ENCODE measurements at regions not wholly inside any gene's neighbourhood (a gene's known extent, or its start where the extent isn't known, plus 50 kb on each side); places are given as distances from the start of the nearest gene placed in this dataset.

GRCh38 chr3:71917545-71917944 is 132.6 kb upstream of the PROK2 start:
- Histone ChIP-seq H3K27me3 (ENCODE audit: control insufficient read depth, insufficient read depth, low read length) (no peaks in the 10 kb centered on the region), H3K36me3 (replicated peaks; ENCODE audit: control insufficient read depth, insufficient read depth, low read length) (no peaks in the 10 kb centered on the region), H3K4me3 (ENCODE audit: insufficient read depth, low read depth, low read length) (no peak overlapping the region)
- DNase-seq, result no peak

GRCh38 chr3:71916747-71917369 is 131.9 kb upstream of the PROK2 start:
- Histone ChIP-seq H3K27me3 (ENCODE audit: control insufficient read depth, insufficient read depth, low read length) (no peaks in the 10 kb centered on the region), H3K36me3 (replicated peaks; ENCODE audit: control insufficient read depth, insufficient read depth, low read length) (no peaks in the 10 kb centered on the region), H3K4me3 (ENCODE audit: insufficient read depth, low read depth, low read length) (no peak overlapping the region)
- DNase-seq, result no peak

DNA sequence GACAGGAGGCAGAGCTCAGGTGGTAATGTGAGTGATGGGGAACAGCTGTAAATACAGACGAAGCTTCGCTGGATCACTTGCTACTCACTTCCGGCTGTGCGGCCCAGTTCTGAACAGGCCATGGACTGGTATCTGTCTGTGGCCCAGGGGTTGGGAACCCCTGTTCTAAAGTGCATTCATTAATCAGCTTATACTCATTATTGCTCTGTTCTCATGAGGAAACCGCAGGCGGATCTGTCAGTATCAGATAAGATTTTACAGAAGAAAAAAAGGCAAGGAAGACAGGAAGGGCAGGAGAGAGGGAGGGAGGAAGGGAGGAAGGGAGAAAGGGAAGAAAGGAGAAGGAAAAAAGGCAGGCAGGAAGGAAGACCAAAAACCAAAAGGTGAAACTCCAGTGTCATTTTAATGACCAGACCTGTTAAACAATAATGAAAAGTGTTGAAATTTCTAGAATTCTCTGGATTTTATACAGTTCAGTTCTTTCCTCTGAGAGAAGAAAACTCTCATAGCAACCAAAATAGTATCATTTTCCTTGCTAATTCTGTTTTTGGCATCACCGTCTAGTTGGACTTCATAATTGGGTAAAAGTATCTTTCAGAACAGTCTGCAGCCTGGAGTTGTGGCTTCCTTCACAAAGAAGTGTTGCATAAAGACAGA is 128.0 kb upstream of the PROK2 start:
- H3K27me3 ChIP-seq (ENCODE audit: control insufficient read depth, insufficient read depth, low read length), result no peaks in the 10 kb centered on the region
- DNase-seq, result no peak
- H3K4me3 ChIP-seq (ENCODE audit: insufficient read depth, low read depth, low read length), result no peak overlapping the region
- no peaks in the 10 kb centered on the region for H3K36me3 ChIP-seq (replicated peaks; ENCODE audit: control insufficient read depth, insufficient read depth, low read length)

DNA sequence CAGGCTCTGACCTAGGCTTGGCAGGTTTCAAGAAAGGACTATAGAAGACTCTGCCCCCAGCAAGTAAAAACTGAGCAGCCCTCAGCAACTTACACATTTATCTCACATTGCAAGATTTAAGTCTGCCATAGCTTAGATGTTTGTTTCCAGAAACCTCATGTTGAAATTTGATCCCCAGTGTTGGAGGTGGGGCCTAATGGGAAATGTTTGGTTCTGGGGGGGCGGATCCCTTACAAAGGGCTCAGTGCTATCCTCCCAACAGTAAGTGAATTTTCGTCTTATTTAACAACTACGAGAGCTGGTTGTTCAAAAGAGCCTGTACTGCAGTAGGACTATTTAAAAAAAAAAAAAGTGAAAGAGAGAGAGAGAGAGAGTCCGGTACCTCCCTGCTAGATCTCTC is 125.2 kb upstream of the PROK2 start:
- H3K27me3 ChIP-seq (ENCODE audit: control insufficient read depth, insufficient read depth, low read length), result no peaks in the 10 kb centered on the region
- peak; percentile 27 for DNase-seq
- H3K4me3 ChIP-seq (ENCODE audit: insufficient read depth, low read depth, low read length), result no peak overlapping the region
- H3K36me3 ChIP-seq (replicated peaks; ENCODE audit: control insufficient read depth, insufficient read depth, low read length), result no peaks in the 10 kb centered on the region

GRCh38 chr3:71907996-71908395 is 123.0 kb upstream of the PROK2 start:
- Histone ChIP-seq H3K36me3 (replicated peaks; ENCODE audit: control insufficient read depth, insufficient read depth, low read length) (no peaks in the 10 kb centered on the region), H3K27me3 (ENCODE audit: control insufficient read depth, insufficient read depth, low read length) (no peaks in the 10 kb centered on the region)

DNA sequence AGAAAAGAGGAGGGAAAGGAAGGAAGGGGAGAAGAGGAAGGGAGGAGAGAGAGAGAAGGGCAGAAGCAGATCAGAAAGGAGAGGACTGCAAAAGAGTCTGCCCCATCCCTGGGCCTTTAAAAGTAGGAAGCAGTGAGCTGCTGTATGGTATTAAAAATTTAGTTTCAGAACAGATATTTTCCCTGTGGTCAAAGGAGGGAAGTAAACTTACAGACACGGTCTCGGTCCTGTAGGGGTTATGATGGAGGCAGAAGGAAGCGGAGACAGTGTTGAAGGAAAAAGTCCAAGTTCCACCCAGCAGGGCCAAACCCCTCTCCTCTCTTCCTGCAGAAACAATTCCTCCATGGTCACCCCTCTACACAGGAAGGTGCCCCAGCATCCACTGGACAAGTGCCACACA is 122.0 kb upstream of the PROK2 start:
- no peak for DNase-seq
- Histone ChIP-seq H3K36me3 (replicated peaks; ENCODE audit: control insufficient read depth, insufficient read depth, low read length) (no peaks in the 10 kb centered on the region), H3K4me3 (ENCODE audit: insufficient read depth, low read depth, low read length) (no peak overlapping the region), H3K27me3 (ENCODE audit: control insufficient read depth, insufficient read depth, low read length) (no peaks in the 10 kb centered on the region)

More at GRCh38 chr3:71907996-71908395, 123.0 kb upstream of the PROK2 start:
- H3K4me3 ChIP-seq (ENCODE audit: insufficient read depth, low read depth, low read length), result no peak overlapping the region
- no peak for DNase-seq

- no peak overlapping the region for H3K4me3 ChIP-seq (ENCODE audit: insufficient read depth, low read depth, low read length)
- DNase-seq, result no peak
- H3K27me3 ChIP-seq (ENCODE audit: control insufficient read depth, insufficient read depth, low read length), result no peaks in the 10 kb centered on the region
- no peaks in the 10 kb centered on the region for H3K36me3 ChIP-seq (replicated peaks; ENCODE audit: control insufficient read depth, insufficient read depth, low read length)
These were observed 120.5 kb upstream of the PROK2 start for GRCh38 chr3:71905426-71905825.

- H3K4me3 ChIP-seq (ENCODE audit: insufficient read depth, low read depth, low read length), result no peak overlapping the region
- no peaks in the 10 kb centered on the region for H3K36me3 ChIP-seq (replicated peaks; ENCODE audit: control insufficient read depth, insufficient read depth, low read length)
- no peak for DNase-seq
- H3K27me3 ChIP-seq (ENCODE audit: control insufficient read depth, insufficient read depth, low read length), result no peaks in the 10 kb centered on the region
These were observed 119.0 kb upstream of the PROK2 start for GRCh38 chr3:71903936-71904335.

GRCh38 chr3:71903112-71903495 is 118.2 kb upstream of the PROK2 start:
- no peaks in the 10 kb centered on the region for H3K27me3 ChIP-seq (ENCODE audit: control insufficient read depth, insufficient read depth, low read length)
- no peak overlapping the region for H3K4me3 ChIP-seq (ENCODE audit: insufficient read depth, low read depth, low read length)
- H3K36me3 ChIP-seq (replicated peaks; ENCODE audit: control insufficient read depth, insufficient read depth, low read length), result no peaks in the 10 kb centered on the region
- no peak for DNase-seq

DNA sequence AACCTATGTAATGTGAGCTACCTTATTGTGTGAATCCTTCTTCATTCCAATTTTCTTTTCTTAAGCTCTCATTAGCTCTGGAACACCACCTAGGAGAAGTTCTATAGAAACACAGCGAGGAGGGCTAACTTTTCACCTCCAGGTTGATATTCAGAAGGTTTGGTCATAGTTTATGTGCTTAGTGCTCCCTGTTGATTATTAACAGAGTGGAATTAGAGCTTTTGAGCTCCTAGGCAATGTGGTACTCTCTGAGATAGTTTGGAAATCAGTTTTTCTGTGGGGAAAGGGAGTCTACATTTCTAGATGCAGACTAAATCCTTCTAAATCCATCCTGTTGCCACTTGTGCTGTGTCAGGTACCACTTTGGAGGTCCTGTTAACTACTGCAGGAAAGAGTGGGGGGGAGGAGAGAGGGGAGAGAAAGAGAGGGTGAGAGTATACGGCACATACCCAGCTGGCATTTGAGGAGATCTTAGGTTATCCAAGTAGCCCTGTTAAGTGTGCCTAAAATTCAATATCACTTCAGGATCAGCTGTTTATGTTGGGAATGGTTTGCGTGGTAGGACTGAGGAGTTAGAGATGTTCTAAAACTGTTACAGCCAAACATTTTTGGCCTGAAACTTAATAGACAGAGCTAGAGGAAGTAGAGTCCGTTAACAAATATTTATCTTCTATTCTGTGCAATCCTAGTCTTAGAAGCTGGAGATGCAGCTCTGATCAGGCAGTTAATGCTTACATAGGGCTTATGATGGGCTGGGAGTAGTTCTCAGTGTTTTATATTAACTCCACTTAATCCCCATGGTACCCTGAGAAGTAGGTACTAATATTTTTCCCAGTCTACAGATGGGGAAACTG is 117.5 kb upstream of the PROK2 start:
- Histone ChIP-seq H3K4me3 (ENCODE audit: insufficient read depth, low read depth, low read length) (no peak overlapping the region), H3K36me3 (replicated peaks; ENCODE audit: control insufficient read depth, insufficient read depth, low read length) (no peaks in the 10 kb centered on the region), H3K27me3 (ENCODE audit: control insufficient read depth, insufficient read depth, low read length) (no peaks in the 10 kb centered on the region)
- DNase-seq, result no peak

- Histone ChIP-seq H3K36me3 (replicated peaks; ENCODE audit: control insufficient read depth, insufficient read depth, low read length) (no peaks in the 10 kb centered on the region), H3K27me3 (ENCODE audit: control insufficient read depth, insufficient read depth, low read length) (no peaks in the 10 kb centered on the region), H3K4me3 (ENCODE audit: insufficient read depth, low read depth, low read length) (no peak overlapping the region)
- no peak for DNase-seq
These were observed 116.7 kb upstream of the PROK2 start for GRCh38 chr3:71901645-71902044.

DNA sequence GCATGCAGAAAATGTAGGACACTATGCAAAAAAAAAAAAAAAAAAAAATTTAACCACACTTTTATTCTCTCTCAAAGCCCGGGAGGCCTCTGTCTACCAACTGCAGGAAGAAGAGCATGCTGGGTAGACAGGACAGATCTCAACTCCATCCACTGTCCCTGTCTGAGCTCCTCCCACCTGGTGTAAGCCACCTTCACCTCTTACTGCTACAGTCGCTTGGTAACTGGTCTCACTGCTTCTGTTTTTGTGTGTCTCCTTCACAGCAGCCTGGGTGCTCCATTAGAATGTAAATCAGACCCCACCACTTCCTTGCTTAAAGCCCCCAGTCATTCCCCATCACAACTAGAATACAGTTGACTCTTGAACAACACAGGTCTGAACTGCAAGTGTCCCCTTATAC is 115.1 kb upstream of the PROK2 start:
- Histone ChIP-seq H3K4me3 (ENCODE audit: insufficient read depth, low read depth, low read length) (no peak overlapping the region), H3K36me3 (replicated peaks; ENCODE audit: control insufficient read depth, insufficient read depth, low read length) (no peaks in the 10 kb centered on the region), H3K27me3 (ENCODE audit: control insufficient read depth, insufficient read depth, low read length) (no peaks in the 10 kb centered on the region)
- no peak for DNase-seq

GRCh38 chr3:71896751-71897150 is 111.8 kb upstream of the PROK2 start:
- no peak for DNase-seq

GRCh38 chr3:71893702-71894479 is 108.9 kb upstream of the PROK2 start:
- Histone ChIP-seq H3K27me3 (ENCODE audit: control insufficient read depth, insufficient read depth, low read length) (no peaks in the 10 kb centered on the region), H3K36me3 (replicated peaks; ENCODE audit: control insufficient read depth, insufficient read depth, low read length) (no peaks in the 10 kb centered on the region), H3K4me3 (ENCODE audit: insufficient read depth, low read depth, low read length) (no peak overlapping the region)
- peak; percentile 39 for DNase-seq

More at GRCh38 chr3:71896751-71897150, 111.8 kb upstream of the PROK2 start:
- H3K36me3 ChIP-seq (replicated peaks; ENCODE audit: control insufficient read depth, insufficient read depth, low read length), result no peaks in the 10 kb centered on the region
- no peaks in the 10 kb centered on the region for H3K27me3 ChIP-seq (ENCODE audit: control insufficient read depth, insufficient read depth, low read length)
- no peak overlapping the region for H3K4me3 ChIP-seq (ENCODE audit: insufficient read depth, low read depth, low read length)

Measured in H7 (cell line).